ENCODE measurements at regions not wholly inside any gene's neighbourhood (a gene's known extent, or its start where the extent isn't known, plus 50 kb on each side); places are given as distances from the start of the nearest gene placed in this dataset.

- WGBS (ENCODE audit: insufficient coverage) = no CpG with 5 or more reads among the region's 3 CpGs
- TF ChIP-seq CTCF (IDR thresholded peaks at IDR 0.05) = no peak
Measured at GRCh38 chr12:45619736-45620135, 109.8 kb upstream of the ARID2 start.

GRCh38 chr12:45621703-45622102 lies 107.8 kb upstream of the ARID2 start:
- no peaks in the 10 kb centered on the region for H3K36me3 Mint-ChIP-seq
- H3K4me1 Mint-ChIP-seq = peaks cover 28% of the 10 kb centered on the region
- H3K27ac ChIP-seq (ENCODE audit: low read depth in 1 of 2, low read length in 2 of 2) = peak overlapping the region in 1 of 2 donors; percentile 78
- H3K27me3 ChIP-seq (ENCODE audit: control insufficient read depth in 2 of 2, insufficient read depth in 2 of 2, low read length in 2 of 2) = no peaks in the 10 kb centered on the region
- H2AFZ ChIP-seq (ENCODE audit: insufficient read depth, low read depth, low read length, poor library complexity, severe bottlenecking) = no peak overlapping the region
- H3K27ac Mint-ChIP-seq = peak overlapping the region in 4 of 7 donors; percentile 50 to 55 (median 52)
- intact Hi-C loops (cut with micrococcal nuclease) = loop anchor here in 1 of 2 donors (5.0 kb wide), 1 partner anchor 51 kb away; no protein-coding TSS in a partner anchor
- H3K36me3 ChIP-seq (replicated peaks in 1 of 2; ENCODE audit: control insufficient read depth in 1 of 2, insufficient read depth in 2 of 2, low read length in 2 of 2) = no peaks in the 10 kb centered on the region
- H3K27me3 Mint-ChIP-seq (ENCODE audit: low read depth in 3 of 3) = no peaks in the 10 kb centered on the region
- peak overlapping the region; percentile 65 for H3K4me2 ChIP-seq (replicated peaks; ENCODE audit: extremely low read depth, low read length, poor library complexity, severe bottlenecking)
- H3K9me3 ChIP-seq (replicated peaks in 1 of 2; ENCODE audit: control insufficient read depth in 1 of 2, insufficient read depth in 1 of 2, low read length in 2 of 2) = no peaks in the 10 kb centered on the region
- WGBS (ENCODE audit: insufficient coverage) = no CpG with 5 or more reads among the region's 1 CpG
- peak overlapping the region in 1 of 3 experiments; percentile 48 for H3K4me3 ChIP-seq (replicated peaks in 1 of 3; ENCODE audit: low read depth in 2 of 3, low read length in 3 of 3)
- no peak overlapping the region for H3K4me3 Mint-ChIP-seq
- H4K20me1 ChIP-seq (ENCODE audit: insufficient read depth, low read length) = no peaks in the 10 kb centered on the region
- no peak for TF ChIP-seq CTCF (IDR thresholded peaks at IDR 0.05)
- no peaks in the 10 kb centered on the region for H3K79me2 ChIP-seq (ENCODE audit: insufficient read depth, low read length)
- DNase-seq = peak in 1 of 3 donors; percentile 8
- H3K4me1 ChIP-seq (ENCODE audit: control insufficient read depth in 1 of 2, insufficient read depth in 2 of 2, low read length in 2 of 2) = peaks cover 24 to 34% of the 10 kb centered on the region in 2 donors
- no peak overlapping the region for H3K9ac ChIP-seq (ENCODE audit: insufficient read depth, low read length, poor library complexity, severe bottlenecking)
- peaks cover 0 to 8% (median 0%) of the 10 kb centered on the region in 7 donors for H3K9me3 Mint-ChIP-seq

More at GRCh38 chr12:45619736-45620135, 109.8 kb upstream of the ARID2 start:
- H3K36me3 Mint-ChIP-seq = no peaks in the 10 kb centered on the region
- peaks cover 34% of the 10 kb centered on the region for H3K4me1 Mint-ChIP-seq
- no peak overlapping the region for H3K27ac ChIP-seq (ENCODE audit: low read depth in 1 of 2, low read length in 2 of 2)
- H3K9me3 ChIP-seq (replicated peaks in 1 of 2; ENCODE audit: control insufficient read depth in 1 of 2, insufficient read depth in 1 of 2, low read length in 2 of 2) = no peaks in the 10 kb centered on the region
- H3K4me2 ChIP-seq (replicated peaks; ENCODE audit: extremely low read depth, low read length, poor library complexity, severe bottlenecking) = no peak overlapping the region
- DNase-seq = no peak
- no peaks in the 10 kb centered on the region for H3K27me3 Mint-ChIP-seq (ENCODE audit: low read depth in 3 of 3)
- peaks cover 0 to 8% (median 0%) of the 10 kb centered on the region in 7 donors for H3K9me3 Mint-ChIP-seq
- H2AFZ ChIP-seq (ENCODE audit: insufficient read depth, low read depth, low read length, poor library complexity, severe bottlenecking) = no peak overlapping the region
- intact Hi-C loops (cut with micrococcal nuclease) = loop anchor here in 1 of 2 donors (5.0 kb wide), 1 partner anchor 53 kb away; no protein-coding TSS in a partner anchor
- H4K20me1 ChIP-seq (ENCODE audit: insufficient read depth, low read length) = no peaks in the 10 kb centered on the region
- no peak overlapping the region for H3K27ac Mint-ChIP-seq
- no peaks in the 10 kb centered on the region for H3K36me3 ChIP-seq (replicated peaks in 1 of 2; ENCODE audit: control insufficient read depth in 1 of 2, insufficient read depth in 2 of 2, low read length in 2 of 2)
- no peak overlapping the region for H3K9ac ChIP-seq (ENCODE audit: insufficient read depth, low read length, poor library complexity, severe bottlenecking)
- no peaks in the 10 kb centered on the region for H3K79me2 ChIP-seq (ENCODE audit: insufficient read depth, low read length)
- peaks cover 24 to 32% of the 10 kb centered on the region in 2 donors for H3K4me1 ChIP-seq (ENCODE audit: control insufficient read depth in 1 of 2, insufficient read depth in 2 of 2, low read length in 2 of 2)
- no peaks in the 10 kb centered on the region for H3K27me3 ChIP-seq (ENCODE audit: control insufficient read depth in 2 of 2, insufficient read depth in 2 of 2, low read length in 2 of 2)
- H3K4me3 Mint-ChIP-seq = no peak overlapping the region
- H3K4me3 ChIP-seq (replicated peaks in 1 of 3; ENCODE audit: low read depth in 2 of 3, low read length in 3 of 3) = no peak overlapping the region

Measured in CD14-positive monocyte (primary cell).